Endothelial cell (in vitro differentiated cells): ENCODE measurements at regions not wholly inside any gene's neighbourhood (a gene's known extent, or its start where the extent isn't known, plus 50 kb on each side); places are given as distances from the start of the nearest gene placed in this dataset.

Source experiments
- DNase-seq: peaks from one replicate; pipeline ENCODE4 v3.0.0; 2021; ENCODE audit warnings: low spot score
- H3K27ac Mint-ChIP-seq: one replicate; pipeline ENCODE4 v1.8.0; 2021; ENCODE audit warnings: mixed read lengths, inconsistent platforms; ENCODE audit not compliant: unreplicated experiment
- H3K27me3 Mint-ChIP-seq: one replicate; pipeline ENCODE4 v1.8.0; 2021; ENCODE audit warnings: mild to moderate bottlenecking, moderate library complexity, mixed read lengths, inconsistent platforms; ENCODE audit not compliant: unreplicated experiment
- H3K36me3 Mint-ChIP-seq: one replicate; pipeline ENCODE4 v1.8.0; 2021; ENCODE audit warnings: mild to moderate bottlenecking, low read depth, mixed read lengths, inconsistent platforms; ENCODE audit not compliant: unreplicated experiment
- H3K4me1 Mint-ChIP-seq: one replicate; pipeline ENCODE4 v1.8.0; 2021; ENCODE audit warnings: mild to moderate bottlenecking, mixed read lengths, inconsistent platforms; ENCODE audit not compliant: unreplicated experiment
- H3K4me3 Mint-ChIP-seq: one replicate; pipeline ENCODE4 v1.8.0; 2021; ENCODE audit warnings: mild to moderate bottlenecking, mixed read lengths, inconsistent platforms; ENCODE audit not compliant: unreplicated experiment
- H3K9me3 Mint-ChIP-seq: one replicate; pipeline ENCODE4 v1.8.0; 2021; ENCODE audit warnings: mixed read lengths, inconsistent platforms; ENCODE audit not compliant: unreplicated experiment
- TF ChIP-seq, protein P1 (sequence below): fragments of 200-600 bp; sonication (generic); IDR thresholded peaks from one replicate; pipeline ENCODE4 v1.5.0; 2021; ENCODE audit warnings: antibody characterized with exemption; ENCODE audit not compliant: unreplicated experiment

DNA sequence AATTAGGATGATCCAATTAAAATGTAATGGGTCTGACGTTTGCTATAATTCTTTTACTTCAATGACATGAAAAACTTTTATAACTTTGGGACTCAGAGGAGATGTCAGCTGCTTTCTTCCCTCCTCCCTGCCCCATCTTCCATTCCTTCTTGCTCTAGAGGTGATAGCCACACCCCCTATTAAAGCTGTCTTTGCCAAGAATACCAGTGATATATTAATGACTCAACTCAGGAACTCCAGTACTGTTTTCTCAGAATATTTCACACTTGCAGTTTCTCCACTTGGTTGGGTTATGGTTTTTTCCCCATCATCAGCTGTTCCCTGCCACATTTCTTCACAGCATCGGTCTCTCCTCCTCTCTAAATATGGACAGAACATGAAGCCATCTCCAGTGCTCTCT lies 184.0 kb downstream of the KCNE4 start:
- Mint-ChIP-seq H3K4me3 (no peak overlapping the region), H3K27ac (no peak overlapping the region), H3K36me3 (no peaks in the 10 kb centered on the region), H3K4me1 (peaks cover 13% of the 10 kb centered on the region), H3K9me3 (no peaks in the 10 kb centered on the region), H3K27me3 (peaks cover 3% of the 10 kb centered on the region)
- TF ChIP-seq, protein P1, sequence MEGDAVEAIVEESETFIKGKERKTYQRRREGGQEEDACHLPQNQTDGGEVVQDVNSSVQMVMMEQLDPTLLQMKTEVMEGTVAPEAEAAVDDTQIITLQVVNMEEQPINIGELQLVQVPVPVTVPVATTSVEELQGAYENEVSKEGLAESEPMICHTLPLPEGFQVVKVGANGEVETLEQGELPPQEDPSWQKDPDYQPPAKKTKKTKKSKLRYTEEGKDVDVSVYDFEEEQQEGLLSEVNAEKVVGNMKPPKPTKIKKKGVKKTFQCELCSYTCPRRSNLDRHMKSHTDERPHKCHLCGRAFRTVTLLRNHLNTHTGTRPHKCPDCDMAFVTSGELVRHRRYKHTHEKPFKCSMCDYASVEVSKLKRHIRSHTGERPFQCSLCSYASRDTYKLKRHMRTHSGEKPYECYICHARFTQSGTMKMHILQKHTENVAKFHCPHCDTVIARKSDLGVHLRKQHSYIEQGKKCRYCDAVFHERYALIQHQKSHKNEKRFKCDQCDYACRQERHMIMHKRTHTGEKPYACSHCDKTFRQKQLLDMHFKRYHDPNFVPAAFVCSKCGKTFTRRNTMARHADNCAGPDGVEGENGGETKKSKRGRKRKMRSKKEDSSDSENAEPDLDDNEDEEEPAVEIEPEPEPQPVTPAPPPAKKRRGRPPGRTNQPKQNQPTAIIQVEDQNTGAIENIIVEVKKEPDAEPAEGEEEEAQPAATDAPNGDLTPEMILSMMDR = no peak
- DNase-seq = no peak

DNA sequence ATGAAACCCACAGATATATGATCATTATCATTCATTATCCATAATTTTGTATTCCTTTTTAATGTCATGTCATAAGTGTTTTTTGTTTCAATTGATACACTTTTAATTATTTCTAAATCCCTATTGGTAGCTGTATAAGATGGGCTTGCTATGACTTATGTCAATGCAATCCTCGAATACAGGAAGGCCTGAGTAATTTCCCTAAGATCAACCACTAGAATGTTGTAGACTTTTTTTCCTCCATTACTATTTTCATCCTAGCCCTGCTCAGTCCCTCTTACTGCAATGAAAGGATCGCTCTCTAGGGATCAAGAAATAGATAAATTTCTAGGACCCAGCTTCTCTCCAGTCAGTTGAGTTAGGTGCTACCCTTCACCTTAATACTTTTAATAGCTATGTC lies 186.3 kb downstream of the KCNE4 start:
- H3K4me1 Mint-ChIP-seq = peaks cover 8% of the 10 kb centered on the region
- peaks cover 3% of the 10 kb centered on the region for H3K27me3 Mint-ChIP-seq
- no peaks in the 10 kb centered on the region for H3K9me3 Mint-ChIP-seq
- TF ChIP-seq, protein P1 = no peak
- no peak overlapping the region for H3K4me3 Mint-ChIP-seq
- DNase-seq = no peak
- no peak overlapping the region for H3K27ac Mint-ChIP-seq
- H3K36me3 Mint-ChIP-seq = no peaks in the 10 kb centered on the region

DNA sequence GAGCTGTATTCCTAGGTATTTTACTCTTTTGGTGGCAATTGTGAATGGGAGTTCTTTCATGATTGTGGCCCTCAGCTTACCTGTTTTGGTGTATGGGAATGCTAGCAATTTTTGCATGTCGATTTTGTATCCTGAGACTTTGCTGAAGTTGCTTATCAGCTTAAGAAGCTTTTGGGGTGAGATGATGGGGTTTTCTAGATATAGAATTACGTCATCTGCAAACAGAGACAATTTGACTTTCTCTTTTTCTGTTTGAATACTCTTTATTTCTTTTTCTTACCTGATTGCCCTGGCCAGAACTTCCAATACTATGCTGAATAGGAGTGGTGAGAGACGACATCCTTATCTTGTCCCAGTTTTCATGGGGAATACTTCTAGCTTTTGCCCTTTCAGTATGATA lies 191.2 kb downstream of the KCNE4 start:
- TF ChIP-seq, protein P1 = no peak
- H3K27ac Mint-ChIP-seq = no peak overlapping the region
- H3K4me3 Mint-ChIP-seq = no peak overlapping the region
- peaks cover 3% of the 10 kb centered on the region for H3K27me3 Mint-ChIP-seq
- no peaks in the 10 kb centered on the region for H3K9me3 Mint-ChIP-seq
- DNase-seq = no peak
- H3K4me1 Mint-ChIP-seq = no peaks in the 10 kb centered on the region
- H3K36me3 Mint-ChIP-seq = no peaks in the 10 kb centered on the region

DNA sequence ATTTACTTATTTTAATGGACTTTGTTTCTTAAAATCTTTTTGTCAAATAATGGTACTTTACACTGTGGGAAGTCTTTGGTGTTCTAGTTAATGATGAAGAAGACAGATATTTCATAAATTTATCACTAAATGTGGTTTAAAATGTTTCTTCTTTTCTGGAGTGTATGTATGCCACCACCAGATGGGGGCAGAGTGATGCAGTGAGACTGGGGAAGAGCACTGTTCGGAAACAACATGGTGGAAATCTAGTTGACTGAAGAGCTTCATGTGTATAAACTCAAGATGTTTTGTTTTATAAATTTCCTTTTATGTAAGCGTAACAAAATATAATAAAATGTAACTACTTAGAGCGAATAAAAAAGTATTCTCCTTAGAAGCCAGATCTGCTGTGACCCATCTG lies 195.1 kb downstream of the KCNE4 start:
- TF ChIP-seq, protein P1 = peak; percentile 18
- H3K4me1 Mint-ChIP-seq = no peaks in the 10 kb centered on the region
- no peaks in the 10 kb centered on the region for H3K9me3 Mint-ChIP-seq
- no peaks in the 10 kb centered on the region for H3K36me3 Mint-ChIP-seq
- H3K4me3 Mint-ChIP-seq = no peak overlapping the region
- peak; percentile 8 for DNase-seq
- H3K27ac Mint-ChIP-seq = no peak overlapping the region
- H3K27me3 Mint-ChIP-seq = no peaks in the 10 kb centered on the region

DNA sequence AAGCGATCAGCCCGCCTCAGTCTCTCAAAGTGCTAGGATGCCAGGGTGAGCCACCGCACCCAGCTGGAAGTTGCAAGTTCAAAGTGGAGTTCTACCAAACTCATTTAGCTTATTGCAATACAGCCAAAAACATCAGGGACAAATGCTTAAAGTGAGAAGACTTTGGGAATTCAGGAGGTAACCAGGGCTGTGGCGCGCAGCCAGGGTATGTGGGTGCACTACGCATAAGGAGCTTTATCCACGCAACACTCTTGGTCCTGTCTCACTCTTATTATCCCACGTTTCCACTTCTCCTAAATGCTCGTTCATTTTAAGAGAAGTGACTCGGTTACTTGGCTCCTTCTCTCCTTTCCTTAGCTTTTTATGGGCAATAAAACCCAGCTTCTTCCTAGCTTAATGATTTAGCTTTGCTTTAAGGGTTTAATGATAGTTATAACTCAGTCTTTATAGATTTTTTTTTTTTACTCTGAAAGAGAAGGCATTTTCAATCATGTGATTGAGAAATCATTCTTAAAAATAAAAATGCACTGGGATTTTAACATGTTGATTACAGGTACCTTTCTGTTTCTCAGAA lies 199.8 kb downstream of the KCNE4 start:
- Mint-ChIP-seq H3K27me3 (no peaks in the 10 kb centered on the region), H3K36me3 (no peaks in the 10 kb centered on the region), H3K27ac (no peak overlapping the region), H3K9me3 (no peaks in the 10 kb centered on the region), H3K4me1 (no peaks in the 10 kb centered on the region), H3K4me3 (no peak overlapping the region)
- TF ChIP-seq, protein P1 = no peak
- no peak for DNase-seq
